GM12878 (cell line): ENCODE measurements at regions not wholly inside any gene's neighbourhood (a gene's known extent, or its start where the extent isn't known, plus 50 kb on each side); places are given as distances from the start of the nearest gene placed in this dataset.

Source experiments
- ATAC-seq: fragments of 200-7000 bp; cut with Tn5 transposase; 3 replicates; pipeline ENCODE4 v1.9.1; 2020; ENCODE audit warnings: mild to moderate bottlenecking, moderate library complexity
- BruUV-seq: library from RNA; stranded (reverse); fragments of 400-500 nt; replicated peaks from 2 replicates; lab custom pipeline; 2021; lab: Mats Ljungman, UMichigan
- CTCF ChIA-PET: fragments of 300-600 bp; sonication (Branson Sonifier 250); formaldehyde crosslinking; extraction: SDS; loops from one replicate; lab custom pipeline; 2021; ENCODE audit warnings: inconsistent platforms; lab: Yijun Ruan, JAX
- POLR2A ChIA-PET: fragments of 350-600 bp; formaldehyde crosslinking; extraction: SDS; loops from one replicate; lab custom pipeline; 2021; ENCODE audit warnings: inconsistent platforms; lab: Charles Lee
- RAD21 ChIA-PET: fragments of 300-600 bp; sonication (Branson Sonifier 250); formaldehyde crosslinking; loops from one replicate; lab custom pipeline; 2023; ENCODE audit warnings: antibody characterized with exemption; ENCODE audit not compliant: unreplicated experiment; lab: Charles Lee
- SMC1A ChIA-PET: fragments of 300-600 bp; sonication (Branson Sonifier 250); formaldehyde crosslinking; loops from one replicate; lab custom pipeline; 2023; ENCODE audit not compliant: unreplicated experiment, uncharacterized antibody; lab: Charles Lee
- DNase-seq: peaks from one replicate; pipeline ENCODE4 v3.0.0-alpha.2; 2011; ENCODE audit warnings: low read depth, low spot score
- FAIRE-seq: peaks from 3 replicates; lab custom pipeline; 2011; peaks lifted over from hg19 to GRCh38; lab: Jason Lieb, UNC
- H2AFZ ChIP-seq: 2 replicates; pipeline ENCODE4 v1.6.0; 2011; ENCODE audit warnings: low read depth, low read length, control low read depth; ENCODE audit not compliant: control insufficient read depth
- H3K27ac ChIP-seq: 2 replicates; pipeline ENCODE4 v1.5.1; 2011; ENCODE audit warnings: control low read depth; ENCODE audit not compliant: control insufficient read depth, insufficient read depth
- H3K27me3 ChIP-seq, 2 experiments: replicated peaks in 1 of 2; 2 replicates each; pipeline versions ENCODE4 v1.6.0 to v1.6.1; 2011; ENCODE audit warnings: low read length in 1 of 2; ENCODE audit not compliant: control insufficient read depth in 2 of 2, insufficient read depth in 2 of 2
- H3K36me3 ChIP-seq, 2 experiments: 2 replicates each; pipeline ENCODE4 v1.5.1; 2011; ENCODE audit warnings: low read length in 1 of 2; ENCODE audit not compliant: control insufficient read depth in 2 of 2, insufficient read depth in 2 of 2
- H3K4me1 ChIP-seq: 2 replicates; pipeline ENCODE4 v1.6.1; 2011; ENCODE audit warnings: mild to moderate bottlenecking, low read length, moderate library complexity, mixed read lengths; ENCODE audit not compliant: control insufficient read depth, insufficient read depth
- H3K4me2 ChIP-seq: 2 replicates; pipeline ENCODE4 v1.6.0; 2011; ENCODE audit warnings: control low read depth; ENCODE audit not compliant: control insufficient read depth, insufficient read depth
- H3K4me3 ChIP-seq: fragments of 200-600 bp; sonication (generic); 2 replicates; pipeline ENCODE4 v1.5.1; 2016
- H3K79me2 ChIP-seq: 2 replicates; pipeline ENCODE4 v1.6.0; 2011; ENCODE audit warnings: low read length; ENCODE audit not compliant: control insufficient read depth, insufficient read depth
- H3K9ac ChIP-seq: 2 replicates; pipeline ENCODE4 v1.8.0; 2011; ENCODE audit warnings: low read length, control low read depth, mixed read lengths; ENCODE audit not compliant: control insufficient read depth, insufficient read depth
- H3K9me3 ChIP-seq: replicated peaks from 3 replicates; pipeline ENCODE4 v1.5.1; 2011; ENCODE audit warnings: mild to moderate bottlenecking, low read length; ENCODE audit not compliant: control insufficient read depth, insufficient read depth
- H4K20me1 ChIP-seq: 2 replicates; pipeline ENCODE4 v1.6.0; 2011; ENCODE audit not compliant: control insufficient read depth, insufficient read depth
- BMI1 ChIP-seq: fragments of 450-650 bp; IDR thresholded peaks from 2 replicates; pipeline ENCODE4 v1.6.1; 2016; ENCODE audit warnings: mild to moderate bottlenecking, moderate library complexity, borderline replicate concordance
- CHD2 ChIP-seq: IDR thresholded peaks from 2 replicates; pipeline ENCODE4 v1.6.1; 2011; ENCODE audit warnings: low read depth, low read length, improper control_type of control experiment, borderline replicate concordance
- E2F4 ChIP-seq: IDR thresholded peaks from 2 replicates; pipeline ENCODE4 v1.6.1; 2012; ENCODE audit warnings: low read depth, low read length, improper control_type of control experiment
- HCFC1 ChIP-seq: fragments of 150-350 bp; IDR thresholded peaks from 2 replicates; pipeline ENCODE4 v1.6.1; 2014; ENCODE audit warnings: low read length
- MEF2B ChIP-seq: fragments of 450-650 bp; IDR thresholded peaks from 2 replicates; pipeline ENCODE4 v1.6.1; 2018; ENCODE audit warnings: mild to moderate bottlenecking, moderate library complexity; ENCODE audit not compliant: partially characterized antibody, poor library complexity, severe bottlenecking
- NFIC ChIP-seq: IDR thresholded peaks from 2 replicates; pipeline ENCODE4 v1.6.1; 2012; ENCODE audit warnings: low read depth, mild to moderate bottlenecking, inconsistent platforms, low read length, moderate library complexity
- NFXL1 ChIP-seq: fragments of 450-650 bp; IDR thresholded peaks from 2 replicates; pipeline ENCODE4 v1.6.1; 2017; ENCODE audit warnings: antibody characterized with exemption, mild to moderate bottlenecking, borderline replicate concordance
- PML ChIP-seq: IDR thresholded peaks from 2 replicates; pipeline ENCODE4 v1.6.1; 2012; ENCODE audit warnings: low read length, inconsistent platforms
- POLR2A ChIP-seq: IDR thresholded peaks from 2 replicates; pipeline ENCODE4 v1.6.1; 2011; ENCODE audit warnings: low read depth, mild to moderate bottlenecking, low read length
- SREBF1 ChIP-seq: IDR thresholded peaks from 2 replicates; pipeline ENCODE4 v1.6.1; 2012; ENCODE audit warnings: mild to moderate bottlenecking, low read length
- WRNIP1 ChIP-seq: IDR thresholded peaks from 2 replicates; pipeline ENCODE4 v1.6.1; 2011; ENCODE audit warnings: low read depth, low read length, improper control_type of control experiment, borderline replicate concordance
- ZNF274 ChIP-seq: IDR thresholded peaks from one replicate; pipeline ENCODE4 v1.8.0; 2011; ENCODE audit not compliant: insufficient read length, insufficient read depth
- ZNF622 ChIP-seq: fragments of 450-650 bp; IDR thresholded peaks from 2 replicates; pipeline ENCODE4 v1.6.1; 2017; ENCODE audit warnings: mild to moderate bottlenecking, inconsistent platforms
- ZNF687 ChIP-seq: fragments of 450-650 bp; IDR thresholded peaks from 2 replicates; pipeline ENCODE4 v1.6.1; 2017; ENCODE audit warnings: mild to moderate bottlenecking, moderate library complexity
- ZZZ3 ChIP-seq: IDR thresholded peaks from 2 replicates; pipeline ENCODE4 v1.6.1; 2011; ENCODE audit warnings: low read depth; ENCODE audit not compliant: control insufficient read depth, insufficient read length
- WGBS: methylation state at CpG from one replicate; pipeline ENCODE4 v1.1.6; 2016; ENCODE audit warnings: low lambda C conversion rate; ENCODE audit not compliant: insufficient replicate concordance, insufficient coverage; ENCODE audit errors: missing lambda C conversion rate; 5-methylcytosine and 5-hydroxymethylcytosine counted together
- in situ Hi-C: fragments of 300-500 bp; cut with MboI; formaldehyde crosslinking; loops from 9 replicates; pipeline ENCODE4 v1.14.3; 2018; ENCODE audit warnings: mixed read lengths
- intact Hi-C: fragments of 100-400 bp; cut with micrococcal nuclease; formaldehyde crosslinking; loops from one replicate; pipeline ENCODE4 v1.14.2; 2022; ENCODE audit not compliant: unreplicated experiment

DNA sequence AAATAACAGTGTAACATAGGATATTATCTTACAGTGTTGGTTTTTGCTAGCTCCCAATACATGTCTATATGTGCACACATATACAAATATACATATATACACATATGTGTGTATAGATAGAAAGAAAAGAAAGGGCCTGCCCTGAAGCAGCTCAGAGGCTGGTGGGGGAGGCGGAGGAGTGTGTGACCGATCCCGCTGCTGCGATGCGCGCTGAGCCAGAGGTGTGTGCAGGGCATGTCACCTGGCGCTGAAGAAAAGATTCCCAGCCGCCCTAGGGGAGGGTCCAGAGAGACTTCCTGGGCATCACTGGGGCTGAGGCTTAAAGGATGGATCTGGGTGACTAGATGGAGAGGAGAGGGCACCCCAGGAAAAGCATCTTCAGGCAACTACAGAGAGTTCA, 110.2 kb downstream of the FAM50B start:
- Histone ChIP-seq H3K79me2 (no peaks in the 10 kb centered on the region), H3K9me3 (no peaks in the 10 kb centered on the region; the same call in 1 of the 3 replicates), H3K36me3 (no peaks in the 10 kb centered on the region), H4K20me1 (no peaks in the 10 kb centered on the region), H3K27me3 (no peaks in the 10 kb centered on the region; a peak in 1 of 4 replicates), H3K4me1 (no peaks in the 10 kb centered on the region), H3K27ac (no peak overlapping the region), H3K4me3 (no peak overlapping the region), H3K9ac (no peak overlapping the region), H3K4me2 (no peak overlapping the region), H2AFZ (no peak overlapping the region)
- ChIA-PET POLR2A (interaction anchor here (0.6 kb wide), 1 partner anchor 66 kb away, joined by 4 read pairs; no protein-coding TSS in a partner anchor), CTCF (interaction anchor here (0.7 kb wide), 1 partner anchor 19 kb away, joined by 3 read pairs; no protein-coding TSS in a partner anchor), SMC1A (interaction anchor here (1.1 kb wide), 1 partner anchor 10 kb away, joined by 3 read pairs; no protein-coding TSS in a partner anchor), RAD21 (no interaction called here)
- FAIRE-seq (no peak), DNase-seq (no peak), ATAC-seq (no peak)
- BruUV-seq: no TSS peak
- intact Hi-C loops: no loop called here
- 81% methylated on average over 8 of the region's 8 CpGs for WGBS
- in situ Hi-C loops: no loop called here
- TF ChIP-seq NFIC (no peak), BMI1 (no peak), HCFC1 (no peak), NFXL1 (no peak), MEF2B (no peak), ZNF622 (no peak)

DNA sequence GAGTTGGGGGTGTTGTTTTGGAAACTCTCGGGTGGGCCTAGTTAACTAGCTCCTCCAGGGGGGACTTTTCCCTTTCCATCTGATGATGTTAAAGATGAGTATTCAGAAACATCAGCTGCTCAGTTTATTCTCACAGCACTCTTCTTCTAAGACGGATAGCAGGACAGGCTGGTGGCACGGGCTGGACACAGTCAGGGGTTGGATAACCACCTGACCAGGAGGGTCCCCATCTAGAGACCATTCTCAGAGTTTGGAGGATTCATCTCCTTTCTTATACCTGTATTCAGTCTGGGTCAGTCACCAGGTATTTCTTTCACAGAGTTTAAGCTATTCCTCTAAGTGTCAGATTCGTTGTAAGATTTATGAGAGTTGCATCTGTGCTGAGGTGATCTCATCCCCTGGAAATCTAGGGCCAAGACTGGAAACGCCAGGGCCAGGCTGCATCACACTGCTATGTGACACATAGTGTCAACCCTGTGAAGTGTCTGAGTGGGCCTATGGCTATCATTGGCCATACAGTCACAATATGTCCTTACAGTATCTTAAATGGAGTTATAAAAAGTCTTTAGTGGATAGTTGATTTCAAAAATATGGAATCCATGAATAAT, 111.7 kb downstream of the FAM50B start:
- no peaks in the 10 kb centered on the region for H3K79me2 ChIP-seq
- FAIRE-seq (no peak), ATAC-seq (no peak), DNase-seq (no peak)
- H3K9ac ChIP-seq: no peak overlapping the region
- SMC1A ChIA-PET: no interaction called here
- H3K27ac ChIP-seq: no peak overlapping the region
- no peaks in the 10 kb centered on the region for H3K36me3 ChIP-seq
- H3K4me2 ChIP-seq: no peak overlapping the region
- RAD21 ChIA-PET: no interaction called here
- intact Hi-C loops: no loop called here
- no peaks in the 10 kb centered on the region for H3K4me1 ChIP-seq
- BruUV-seq: no TSS peak
- in situ Hi-C loops: no loop called here
- CTCF ChIA-PET: no interaction called here
- 1% methylated on average over 5 of the region's 5 CpGs for WGBS
- POLR2A ChIA-PET: no interaction called here
- H3K9me3 ChIP-seq: no peaks in the 10 kb centered on the region; the same call in 1 of the 3 replicates
- H2AFZ ChIP-seq: no peak overlapping the region
- H3K4me3 ChIP-seq: no peak overlapping the region
- H3K27me3 ChIP-seq: no peaks in the 10 kb centered on the region; a peak in 1 of 4 replicates
- H4K20me1 ChIP-seq: no peaks in the 10 kb centered on the region
- TF ChIP-seq WRNIP1 (no peak), POLR2A (no peak), PML (no peak), ZNF687 (no peak), ZNF274 (no peak), SREBF1 (no peak), ZZZ3 (no peak), E2F4 (no peak), CHD2 (no peak)
